Panc1 (cell line): ENCODE measurements at regions not wholly inside any gene's neighbourhood (a gene's known extent, or its start where the extent isn't known, plus 50 kb on each side); places are given as distances from the start of the nearest gene placed in this dataset.
A peak's percentile ranks its signal among the peaks of the same experiment; 100 is the strongest.

ENCODE experiments used
- ATAC-seq: fragments of 200-7000 bp; cut with Tn5 transposase; 2 replicates; pipeline ENCODE4 v1.9.1; 2020; ENCODE audit warnings: mild to moderate bottlenecking, moderate library complexity
- BruUV-seq: library from RNA; stranded (reverse); fragments of 400-500 nt; replicated peaks from 2 replicates; lab custom pipeline; 2021; lab: Mats Ljungman, UMichigan
- CTCF ChIA-PET: fragments of 300-600 bp; sonication (Branson Sonifier 250); formaldehyde crosslinking; loops from one replicate; lab custom pipeline; 2022; ENCODE audit warnings: antibody characterized with exemption; lab: Charles Lee
- POLR2A ChIA-PET: fragments of 300-600 bp; sonication (Branson Sonifier 250); formaldehyde crosslinking; loops from one replicate; lab custom pipeline; 2022; ENCODE audit warnings: antibody characterized with exemption; lab: Charles Lee
- DNase-seq: peaks from one replicate; pipeline ENCODE4 v3.0.0-alpha.2; 2010; ENCODE audit warnings: low read depth, low spot score
- H3K27ac ChIP-seq: 2 replicates; pipeline ENCODE4 v1.5.1; 2011; ENCODE audit warnings: mild to moderate bottlenecking, low read length, inconsistent platforms
- H3K27me3 ChIP-seq: fragments of 200-500 bp; sonication (Bioruptor generic); 2 replicates; pipeline ENCODE4 v1.6.0; 2014; ENCODE audit warnings: low read length, inconsistent platforms; ENCODE audit not compliant: control insufficient read depth, insufficient read depth
- H3K36me3 ChIP-seq: fragments of 200-500 bp; sonication (Bioruptor generic); 2 replicates; pipeline ENCODE4 v1.5.1; 2014; ENCODE audit warnings: inconsistent platforms, mild to moderate bottlenecking, low read length, moderate library complexity; ENCODE audit not compliant: control insufficient read depth, insufficient read depth
- H3K4me1 ChIP-seq: 2 replicates; pipeline ENCODE4 v1.5.1; 2011; ENCODE audit warnings: inconsistent platforms, mild to moderate bottlenecking, low read length, moderate library complexity; ENCODE audit not compliant: control insufficient read depth, insufficient read depth
- H3K4me3 ChIP-seq, 2 experiments: 2 replicates each; pipeline ENCODE4 v1.5.1; 2011 to 2012; ENCODE audit warnings: low read depth in 2 of 2, low read length in 2 of 2, mild to moderate bottlenecking in 2 of 2, inconsistent platforms in 1 of 2, moderate library complexity in 1 of 2
- H3K9me3 ChIP-seq: fragments of 200-500 bp; sonication (Bioruptor generic); 2 replicates; pipeline ENCODE4 v1.5.1; 2014; ENCODE audit warnings: low read depth, mild to moderate bottlenecking, inconsistent platforms, low read length, moderate library complexity; ENCODE audit not compliant: control insufficient read depth, insufficient read depth
- POLR2AphosphoS5 ChIP-seq: IDR thresholded peaks from 2 replicates; pipeline ENCODE4 v1.6.1; 2012; ENCODE audit warnings: mild to moderate bottlenecking, low read depth, low read length, moderate library complexity
- REST ChIP-seq, 2 experiments: IDR thresholded peaks; 2 replicates each; pipeline ENCODE4 v1.6.1; 2011 to 2012; ENCODE audit warnings: low read depth in 2 of 2, control low read depth in 1 of 2, low read length in 1 of 2, mild to moderate bottlenecking in 1 of 2, moderate library complexity in 1 of 2; ENCODE audit not compliant: insufficient read depth in 1 of 2
- SIN3A ChIP-seq: IDR thresholded peaks from 2 replicates; pipeline ENCODE4 v1.6.1; 2012; ENCODE audit warnings: low read depth, mild to moderate bottlenecking, low read length, moderate library complexity, borderline replicate concordance; ENCODE audit not compliant: insufficient read depth
- TCF7L2 ChIP-seq: IDR thresholded peaks from 2 replicates; pipeline ENCODE4 v1.6.1; 2011; ENCODE audit warnings: mild to moderate bottlenecking, low read depth, low read length, inconsistent platforms
- in situ Hi-C: cut with HindIII; loops from 2 replicates; pipeline ENCODE4 v1.10.0; 2016; ENCODE audit warnings: low sequenced_read_pairs, low pct_unique_long_range_greater_than_20kb
- intact Hi-C: fragments of 100-400 bp; cut with micrococcal nuclease; formaldehyde crosslinking; loops from one replicate; pipeline ENCODE4 v1.10.0; 2022; ENCODE audit not compliant: unreplicated experiment
- TF ChIP-seq, protein P1 (sequence below): fragments of 450-650 bp; IDR thresholded peaks from 2 replicates; pipeline ENCODE4 v1.5.1; 2017; ENCODE audit warnings: mild to moderate bottlenecking

- no peak overlapping the region for H3K4me3 ChIP-seq
- H3K27ac ChIP-seq, result no peak overlapping the region
- no peaks in the 10 kb centered on the region for H3K36me3 ChIP-seq
- ATAC-seq, result no peak
- in situ Hi-C loops (no loop called here), intact Hi-C loops (no loop called here)
- H3K27me3 ChIP-seq, result no peaks in the 10 kb centered on the region
- ChIA-PET POLR2A (no interaction called here), CTCF (interaction anchor here (0.6 to 0.7 kb wide), 2 partner anchors 167 to 1238 kb away, joined by 3 to 10 read pairs; no protein-coding TSS in a partner anchor)
- no TSS peak for BruUV-seq
- DNase-seq, result no peak
- H3K4me1 ChIP-seq, result no peaks in the 10 kb centered on the region; the same call in 1 of the 2 replicates
- no peak for TF ChIP-seq TCF7L2
- TF ChIP-seq, protein P1, sequence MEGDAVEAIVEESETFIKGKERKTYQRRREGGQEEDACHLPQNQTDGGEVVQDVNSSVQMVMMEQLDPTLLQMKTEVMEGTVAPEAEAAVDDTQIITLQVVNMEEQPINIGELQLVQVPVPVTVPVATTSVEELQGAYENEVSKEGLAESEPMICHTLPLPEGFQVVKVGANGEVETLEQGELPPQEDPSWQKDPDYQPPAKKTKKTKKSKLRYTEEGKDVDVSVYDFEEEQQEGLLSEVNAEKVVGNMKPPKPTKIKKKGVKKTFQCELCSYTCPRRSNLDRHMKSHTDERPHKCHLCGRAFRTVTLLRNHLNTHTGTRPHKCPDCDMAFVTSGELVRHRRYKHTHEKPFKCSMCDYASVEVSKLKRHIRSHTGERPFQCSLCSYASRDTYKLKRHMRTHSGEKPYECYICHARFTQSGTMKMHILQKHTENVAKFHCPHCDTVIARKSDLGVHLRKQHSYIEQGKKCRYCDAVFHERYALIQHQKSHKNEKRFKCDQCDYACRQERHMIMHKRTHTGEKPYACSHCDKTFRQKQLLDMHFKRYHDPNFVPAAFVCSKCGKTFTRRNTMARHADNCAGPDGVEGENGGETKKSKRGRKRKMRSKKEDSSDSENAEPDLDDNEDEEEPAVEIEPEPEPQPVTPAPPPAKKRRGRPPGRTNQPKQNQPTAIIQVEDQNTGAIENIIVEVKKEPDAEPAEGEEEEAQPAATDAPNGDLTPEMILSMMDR, result peak; percentile 42
- no peaks in the 10 kb centered on the region for H3K9me3 ChIP-seq
Observed at GRCh38 chr12:60977966-60978365, 1282.2 kb upstream of the USP15 start.

DNA sequence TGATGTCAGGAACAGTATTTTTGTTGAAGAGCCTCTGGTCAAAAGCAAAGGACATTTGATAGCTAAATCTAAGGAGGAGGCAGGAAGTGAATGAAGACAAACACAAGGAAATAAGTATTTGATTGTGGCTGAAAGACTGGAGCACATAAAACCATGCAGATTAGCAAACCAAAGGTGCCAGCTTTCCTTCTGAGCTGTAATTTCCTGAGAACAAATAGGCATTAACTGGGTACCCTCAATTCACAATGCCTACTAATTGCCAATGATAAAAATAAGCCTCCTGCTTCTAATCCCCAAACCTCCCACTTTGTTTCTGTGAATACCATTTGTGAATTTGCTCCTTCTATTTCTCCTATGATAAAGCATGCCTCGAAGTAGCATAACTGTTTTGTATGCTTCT is 1279.6 kb upstream of the USP15 start:
- Histone ChIP-seq H3K4me3 (no peak overlapping the region), H3K27me3 (no peaks in the 10 kb centered on the region), H3K36me3 (no peaks in the 10 kb centered on the region), H3K9me3 (no peaks in the 10 kb centered on the region), H3K27ac (no peak overlapping the region), H3K4me1 (no peaks in the 10 kb centered on the region; the same call in 1 of the 2 replicates)
- CTCF ChIA-PET, result no interaction called here
- no peak for DNase-seq
- TF ChIP-seq TCF7L2 (no peak), SIN3A (no peak), REST (IDR thresholded peaks at IDR 0.05; ENCODE audit: insufficient read depth in 1 of 2, low read depth in 2 of 2, low read length in 1 of 2) (no peak), POLR2AphosphoS5 (no peak)
- TF ChIP-seq, protein P1, result no peak
- POLR2A ChIA-PET, result interaction anchor here (0.6 kb wide), 1 partner anchor 53 kb away, joined by 3 read pairs; no protein-coding TSS in a partner anchor
- in situ Hi-C loops, result no loop called here
- no peak for ATAC-seq
- no TSS peak for BruUV-seq
- intact Hi-C loops, result loop anchor here (10.0 kb wide), 1 partner anchor 176 kb away; no protein-coding TSS in a partner anchor
